ENCODE measurements at regions not wholly inside any gene's neighbourhood (a gene's known extent, or its start where the extent isn't known, plus 50 kb on each side); places are given as distances from the start of the nearest gene placed in this dataset.

GRCh38 chr2:48134704-48135103 is 179.8 kb upstream of the FOXN2 start:
- TF ChIP-seq CTCF (conservative IDR thresholded peaks at IDR 0.05 in 1 of 2, IDR thresholded peaks at IDR 0.05 in 1 of 2; ENCODE audit: low read depth in 1 of 2, low read length in 2 of 2): no peak
- TF ChIP-seq EZH2 (IDR thresholded peaks at IDR 0.05; ENCODE audit: low read length, missing control alignments): no peak
